ENCODE measurements at regions not wholly inside any gene's neighbourhood (a gene's known extent, or its start where the extent isn't known, plus 50 kb on each side); places are given as distances from the start of the nearest gene placed in this dataset.

DNA sequence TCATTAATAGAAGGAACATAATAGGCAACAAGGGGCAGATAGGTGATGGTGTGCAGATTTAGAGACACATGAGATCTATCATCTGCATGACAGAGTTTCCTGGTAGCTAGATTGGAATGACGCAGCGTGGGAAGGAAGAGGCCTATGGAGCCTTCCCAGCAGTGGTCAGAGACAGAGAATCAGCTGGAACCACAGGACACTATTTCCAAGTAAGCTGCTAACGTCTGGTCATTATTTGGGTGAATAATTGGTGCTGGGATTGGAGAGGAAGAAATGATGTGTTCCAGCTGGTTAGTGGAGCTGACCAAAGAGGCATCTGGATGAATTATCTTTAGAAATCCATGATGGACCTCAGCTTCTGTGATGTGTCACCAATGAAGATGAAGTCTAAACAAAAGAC lies 91.2 kb upstream of the PRR16 start:
- no peak overlapping the region for H3K4me3 ChIP-seq (ENCODE audit: low read depth, low read length)
- TF ChIP-seq, protein P1, sequence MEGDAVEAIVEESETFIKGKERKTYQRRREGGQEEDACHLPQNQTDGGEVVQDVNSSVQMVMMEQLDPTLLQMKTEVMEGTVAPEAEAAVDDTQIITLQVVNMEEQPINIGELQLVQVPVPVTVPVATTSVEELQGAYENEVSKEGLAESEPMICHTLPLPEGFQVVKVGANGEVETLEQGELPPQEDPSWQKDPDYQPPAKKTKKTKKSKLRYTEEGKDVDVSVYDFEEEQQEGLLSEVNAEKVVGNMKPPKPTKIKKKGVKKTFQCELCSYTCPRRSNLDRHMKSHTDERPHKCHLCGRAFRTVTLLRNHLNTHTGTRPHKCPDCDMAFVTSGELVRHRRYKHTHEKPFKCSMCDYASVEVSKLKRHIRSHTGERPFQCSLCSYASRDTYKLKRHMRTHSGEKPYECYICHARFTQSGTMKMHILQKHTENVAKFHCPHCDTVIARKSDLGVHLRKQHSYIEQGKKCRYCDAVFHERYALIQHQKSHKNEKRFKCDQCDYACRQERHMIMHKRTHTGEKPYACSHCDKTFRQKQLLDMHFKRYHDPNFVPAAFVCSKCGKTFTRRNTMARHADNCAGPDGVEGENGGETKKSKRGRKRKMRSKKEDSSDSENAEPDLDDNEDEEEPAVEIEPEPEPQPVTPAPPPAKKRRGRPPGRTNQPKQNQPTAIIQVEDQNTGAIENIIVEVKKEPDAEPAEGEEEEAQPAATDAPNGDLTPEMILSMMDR (conservative IDR thresholded peaks at IDR 0.05; ENCODE audit: low read depth, low read length): no peak
- peak; percentile 44 for DNase-seq (ENCODE audit: low read depth)

DNA sequence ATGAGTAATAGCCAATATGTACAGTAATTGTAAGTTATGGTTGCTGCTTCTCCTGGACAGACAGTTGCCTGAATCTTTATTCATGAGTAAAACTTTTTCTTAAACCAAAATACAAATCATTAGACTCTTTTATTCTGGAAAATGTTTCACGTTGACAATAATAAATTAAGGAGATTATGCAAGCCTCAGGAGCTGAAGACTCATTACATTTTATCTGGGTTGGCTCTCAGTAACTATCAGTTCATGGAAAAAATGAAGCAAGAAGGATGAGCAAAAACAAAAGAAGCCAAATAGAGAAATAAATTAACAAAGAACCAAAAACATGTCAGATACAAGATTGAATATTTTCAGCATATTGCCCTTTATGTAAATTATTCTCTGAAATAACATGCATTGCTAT lies 88.9 kb upstream of the PRR16 start:
- DNase-seq (ENCODE audit: low read depth): no peak
- TF ChIP-seq, protein P1 (conservative IDR thresholded peaks at IDR 0.05; ENCODE audit: low read depth, low read length): no peak

DNA sequence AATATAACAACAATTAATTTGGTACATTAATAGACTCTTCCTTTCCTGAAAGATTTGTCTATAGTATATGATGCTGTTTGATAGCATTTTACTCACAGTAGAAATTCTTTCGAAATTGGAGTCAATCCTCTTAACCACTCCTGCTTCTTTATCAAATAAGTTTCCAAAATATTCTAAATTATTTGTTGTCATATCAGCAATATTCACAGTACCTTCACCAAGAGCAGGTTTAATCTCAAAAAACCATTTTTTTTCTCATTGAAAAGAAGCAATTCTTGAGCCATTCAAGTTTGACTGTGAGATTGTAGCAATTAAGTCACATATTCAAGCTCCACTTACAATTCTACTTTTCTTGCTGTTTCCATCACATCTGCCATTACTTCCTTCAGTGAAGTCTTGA lies 83.5 kb upstream of the PRR16 start:
- DNase-seq (ENCODE audit: low read depth): no peak
- no peak overlapping the region for H3K4me3 ChIP-seq (ENCODE audit: low read depth, low read length)
- TF ChIP-seq, protein P1 (conservative IDR thresholded peaks at IDR 0.05; ENCODE audit: low read depth, low read length): no peak

More for the DNA sequence above, 88.9 kb upstream of the PRR16 start:
- H3K4me3 ChIP-seq (ENCODE audit: low read depth, low read length): no peak overlapping the region

DNA sequence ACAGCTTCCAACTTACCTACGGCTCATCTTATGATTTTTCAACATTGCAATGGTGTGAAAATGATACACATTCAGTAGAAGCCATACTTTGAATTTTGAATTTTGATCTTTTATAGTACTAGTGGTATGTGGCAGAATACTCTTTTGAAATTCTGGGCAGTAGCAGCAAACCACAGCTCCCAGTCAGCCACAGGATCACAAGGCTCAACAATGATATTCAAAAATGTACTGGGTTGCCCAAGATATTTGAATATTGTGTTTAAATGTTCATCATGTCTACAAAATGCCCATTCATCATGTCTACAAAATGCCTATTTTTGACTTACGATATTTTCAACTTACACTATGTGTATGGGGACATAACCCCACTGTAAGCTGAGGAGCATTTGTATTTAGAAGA lies 81.3 kb upstream of the PRR16 start:
- DNase-seq (ENCODE audit: low read depth): peak; percentile 71

DNA sequence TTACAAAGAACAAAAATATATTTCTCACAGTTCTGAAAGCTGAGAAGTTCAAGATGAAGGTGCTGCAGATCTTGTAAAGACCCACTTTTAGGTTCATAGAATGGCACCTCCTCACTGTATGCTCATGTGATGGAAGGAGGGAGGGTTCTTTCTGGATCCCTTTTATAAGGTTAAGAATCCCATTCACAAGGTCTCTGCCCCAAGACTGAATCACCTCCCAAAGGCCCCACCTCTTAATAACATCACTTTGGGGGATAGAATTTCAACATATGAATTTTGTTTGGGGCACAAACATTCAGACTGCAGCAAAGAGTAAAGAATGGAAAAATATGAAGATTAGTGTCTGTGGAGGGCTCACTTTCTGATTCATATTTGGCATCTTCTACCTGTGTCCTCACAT lies 77.1 kb upstream of the PRR16 start:
- no peak for DNase-seq (ENCODE audit: low read depth)
- TF ChIP-seq, protein P1 (conservative IDR thresholded peaks at IDR 0.05; ENCODE audit: low read depth, low read length): no peak
- H3K4me3 ChIP-seq (ENCODE audit: low read depth, low read length): no peak overlapping the region

More for the DNA sequence above, 81.3 kb upstream of the PRR16 start:
- no peak overlapping the region for H3K4me3 ChIP-seq (ENCODE audit: low read depth, low read length)
- TF ChIP-seq, protein P1 (conservative IDR thresholded peaks at IDR 0.05; ENCODE audit: low read depth, low read length): no peak

DNA sequence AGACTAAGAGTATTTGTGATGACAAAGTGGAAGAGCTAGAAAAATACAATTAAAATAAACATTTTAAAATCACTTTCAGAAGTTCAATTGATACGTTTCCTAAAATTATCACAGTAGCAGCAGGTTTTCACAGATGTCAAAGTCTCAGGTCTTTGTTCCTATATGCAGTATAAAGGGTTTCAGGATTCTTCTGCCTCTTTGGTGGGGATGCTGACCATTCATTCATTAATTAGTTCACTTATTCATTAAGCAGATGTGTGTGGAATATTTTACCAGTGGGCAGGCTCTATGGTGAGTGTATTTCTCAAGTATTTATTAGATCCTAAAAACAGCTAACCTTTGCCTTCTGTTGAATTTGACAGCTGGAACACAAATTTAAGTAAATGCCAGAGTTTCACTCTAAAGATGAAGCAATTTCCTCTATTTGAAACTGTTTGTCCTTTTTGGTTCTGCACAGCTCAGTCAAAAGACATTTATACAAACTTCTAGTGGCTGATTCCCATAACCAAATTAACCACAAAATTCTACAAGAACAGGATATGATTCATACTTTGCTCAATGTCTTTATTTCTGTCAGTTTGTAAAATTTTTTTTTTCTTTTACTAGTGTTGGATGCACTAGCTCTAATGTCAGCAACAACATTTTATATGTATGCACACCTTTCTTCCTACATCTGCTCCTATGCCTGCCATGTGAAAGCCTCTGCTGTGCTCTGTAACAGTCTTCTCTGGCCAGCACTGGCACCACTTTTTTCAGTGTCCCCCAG lies 75.9 kb upstream of the PRR16 start:
- TF ChIP-seq, protein P1 (conservative IDR thresholded peaks at IDR 0.05; ENCODE audit: low read depth, low read length): no peak
- H3K4me3 ChIP-seq (ENCODE audit: low read depth, low read length): no peak overlapping the region
- peak; percentile 96 for DNase-seq (ENCODE audit: low read depth)

DNA sequence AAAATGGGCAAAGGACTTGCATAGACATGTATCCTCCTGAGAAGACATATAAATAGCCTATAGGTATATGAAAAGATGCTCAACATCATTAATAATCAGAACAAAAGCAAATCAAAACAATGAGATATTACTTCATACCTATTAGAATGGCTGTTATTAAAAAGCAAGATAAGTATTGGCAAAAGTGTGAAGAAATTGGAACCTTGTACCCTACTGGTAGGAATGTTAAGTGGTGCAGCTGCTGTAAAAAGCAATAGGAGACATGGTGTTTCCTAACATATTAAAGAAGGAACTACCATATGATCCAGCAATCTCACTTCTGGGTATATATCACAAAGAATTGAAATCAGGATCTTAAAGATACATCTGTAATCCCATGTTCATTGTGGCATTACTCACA lies 69.8 kb upstream of the PRR16 start:
- H3K4me3 ChIP-seq (ENCODE audit: low read depth, low read length): no peak overlapping the region
- TF ChIP-seq, protein P1 (conservative IDR thresholded peaks at IDR 0.05; ENCODE audit: low read depth, low read length): no peak
- DNase-seq (ENCODE audit: low read depth): peak; percentile 22
